HG03045 (cell line): ENCODE measurements at regions not wholly inside any gene's neighbourhood (a gene's known extent, or its start where the extent isn't known, plus 50 kb on each side); places are given as distances from the start of the nearest gene placed in this dataset.

Experiments
- ATAC-seq: cut with Tn5 transposase; IDR thresholded peaks from one replicate; pipeline ENCODE4 v1.9.1; 2021; ENCODE audit warnings: mild to moderate bottlenecking, moderate library complexity; ENCODE audit not compliant: unreplicated experiment

GRCh38 chr10:21269289-21269688 lies 256.2 kb downstream of the SKIDA1 start:
- no peak for ATAC-seq

DNA sequence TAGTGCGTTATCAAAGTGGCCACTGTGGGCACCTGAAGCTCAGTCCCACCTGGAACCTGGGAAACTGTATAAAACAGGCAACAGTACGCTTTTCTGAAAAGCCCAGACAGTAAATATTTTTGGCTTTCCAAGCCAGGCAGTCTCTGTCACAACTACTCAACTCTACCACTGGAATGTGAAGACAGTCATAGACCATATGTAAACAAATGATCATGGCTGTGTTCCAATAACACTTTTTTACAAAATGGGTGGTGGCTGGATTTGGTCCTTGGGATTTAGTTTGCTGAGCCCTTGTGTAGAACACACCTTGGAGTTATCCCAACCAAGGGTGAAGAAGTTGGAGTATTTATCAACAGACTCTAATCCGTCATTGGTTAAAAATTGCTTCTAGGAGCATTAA lies 259.9 kb downstream of the SKIDA1 start:
- ATAC-seq, result no peak

DNA sequence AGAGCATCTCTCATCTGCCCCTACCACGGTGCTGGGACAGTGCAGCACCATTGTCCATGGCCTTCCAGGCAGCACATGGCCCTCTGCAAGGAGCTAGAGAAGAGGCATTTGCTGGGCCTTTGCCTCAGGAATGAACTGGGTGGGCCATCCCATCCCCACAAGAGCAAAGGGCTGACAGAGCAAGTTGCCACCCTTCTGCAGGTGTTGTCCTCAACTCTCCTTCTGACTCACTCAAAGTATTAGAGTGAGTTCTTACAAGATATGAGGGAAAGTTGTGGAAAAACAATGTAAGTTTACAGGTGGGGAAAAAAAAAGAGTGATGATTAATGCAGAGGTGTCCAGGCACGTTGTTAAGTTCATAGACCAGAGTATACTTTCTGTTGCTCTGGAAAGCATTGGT lies 261.2 kb downstream of the SKIDA1 start:
- no peak for ATAC-seq

DNA sequence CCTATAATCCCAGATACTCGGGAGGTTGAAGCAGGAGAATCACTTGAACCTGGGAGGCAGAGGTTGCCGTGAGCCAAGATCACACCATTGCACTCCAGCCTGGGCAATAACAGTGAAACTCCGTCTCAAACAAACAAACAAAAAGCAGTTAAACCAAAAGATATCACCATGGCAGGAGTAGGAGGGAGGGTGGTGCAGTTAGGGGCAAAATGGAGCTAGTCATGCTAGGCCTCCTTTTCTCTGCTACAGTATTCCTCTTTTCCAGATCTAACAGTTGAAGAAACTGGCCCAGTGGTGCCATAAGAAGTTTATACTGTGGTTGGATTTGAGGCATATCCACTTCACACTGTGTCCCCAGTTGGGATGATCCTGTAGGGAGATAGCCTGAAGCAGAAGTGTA lies 261.6 kb downstream of the SKIDA1 start:
- no peak for ATAC-seq

DNA sequence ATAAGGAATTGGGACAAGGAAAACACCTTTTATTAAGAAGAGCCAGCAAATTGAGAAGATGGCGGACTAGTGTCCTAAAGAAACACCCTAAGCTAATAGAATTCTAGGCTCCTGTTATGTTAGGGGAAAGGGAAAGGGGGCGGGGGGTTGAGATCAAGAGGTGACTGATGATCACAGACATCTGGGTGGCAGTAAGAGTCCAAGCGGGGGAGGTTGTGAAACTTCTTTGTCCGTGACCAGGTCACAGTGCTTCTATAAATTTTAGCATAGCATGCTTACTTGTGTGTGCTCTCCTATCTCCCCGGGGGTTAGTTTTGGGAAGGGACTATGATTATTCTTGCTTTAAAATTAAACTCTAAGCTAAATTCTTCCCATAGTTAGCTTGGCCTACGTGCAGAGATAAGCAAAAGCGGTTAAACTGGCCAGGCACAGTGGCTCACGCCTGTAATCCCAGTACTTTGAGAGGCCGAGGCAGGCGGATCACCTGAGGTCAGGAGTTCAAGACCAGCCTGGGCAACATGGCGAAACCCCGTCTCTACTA lies 262.1 kb downstream of the SKIDA1 start:
- no peak for ATAC-seq

DNA sequence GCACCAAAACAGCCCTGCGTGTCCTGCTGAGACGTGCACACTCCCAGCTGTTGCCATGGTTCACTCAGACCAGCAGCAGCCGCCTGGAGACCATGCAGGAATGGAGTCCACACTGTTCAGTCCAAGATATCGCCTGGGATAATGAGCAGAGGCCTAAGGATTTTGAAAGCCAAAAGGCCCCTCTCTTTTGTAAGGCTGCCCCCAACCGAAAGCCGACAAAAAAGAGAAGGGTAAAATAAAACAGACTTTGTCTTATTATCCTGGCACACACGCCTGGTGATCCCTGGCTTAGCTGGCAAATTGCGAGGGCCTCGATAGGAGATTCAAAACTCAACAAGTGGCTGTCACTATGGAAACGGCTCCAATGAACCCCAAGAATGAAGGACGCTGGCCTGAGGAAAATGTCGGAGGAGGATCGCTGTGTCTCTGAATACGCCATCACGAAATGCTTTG lies 263.6 kb downstream of the SKIDA1 start:
- ATAC-seq, result no peak

- ATAC-seq, result no peak
Measured at GRCh38 chr10:21260506-21261149, 264.9 kb downstream of the SKIDA1 start.

DNA sequence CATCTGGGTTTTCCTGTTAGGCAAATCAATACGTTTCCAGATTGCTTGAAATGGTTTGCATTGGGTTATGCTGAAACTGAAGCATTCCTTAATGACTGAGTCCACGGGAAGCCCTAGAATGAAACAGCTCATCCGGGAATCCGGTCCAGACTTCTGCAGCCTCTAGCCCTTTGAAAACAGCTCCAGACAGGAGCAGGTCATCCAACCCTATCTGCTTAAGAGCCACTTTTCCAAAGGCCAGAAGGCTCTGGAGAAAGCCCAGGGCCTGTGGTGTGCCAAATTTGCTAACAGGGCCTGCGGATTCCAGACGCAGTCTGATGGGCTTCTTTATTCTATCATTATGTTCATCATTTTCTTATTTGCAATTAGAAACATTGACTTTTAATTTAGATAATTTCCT lies 265.4 kb downstream of the SKIDA1 start:
- no peak for ATAC-seq

DNA sequence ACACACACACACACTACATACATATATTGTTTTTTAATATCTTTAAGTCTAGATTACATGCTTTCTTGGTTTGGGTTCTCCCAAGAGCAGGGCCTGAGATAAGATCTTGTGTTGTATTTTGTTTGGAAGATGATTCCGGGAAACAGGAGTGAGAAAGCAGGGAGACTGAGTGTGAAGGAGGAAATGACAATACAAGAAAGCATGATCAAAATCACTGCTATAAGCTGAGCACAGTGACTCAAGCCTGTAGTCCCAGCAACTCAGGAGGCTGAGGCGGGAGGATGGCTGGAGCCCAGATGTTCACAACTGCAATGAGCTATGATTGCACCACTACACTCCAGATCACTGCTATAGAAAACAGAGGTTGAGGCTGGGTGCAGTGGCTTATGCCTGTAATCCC lies 267.6 kb downstream of the SKIDA1 start:
- no peak for ATAC-seq

- ATAC-seq, result no peak
Measured at GRCh38 chr10:21257191-21257590, 268.3 kb downstream of the SKIDA1 start.

- ATAC-seq, result no peak
Measured at GRCh38 chr10:21249435-21249834, 276.0 kb downstream of the SKIDA1 start.

DNA sequence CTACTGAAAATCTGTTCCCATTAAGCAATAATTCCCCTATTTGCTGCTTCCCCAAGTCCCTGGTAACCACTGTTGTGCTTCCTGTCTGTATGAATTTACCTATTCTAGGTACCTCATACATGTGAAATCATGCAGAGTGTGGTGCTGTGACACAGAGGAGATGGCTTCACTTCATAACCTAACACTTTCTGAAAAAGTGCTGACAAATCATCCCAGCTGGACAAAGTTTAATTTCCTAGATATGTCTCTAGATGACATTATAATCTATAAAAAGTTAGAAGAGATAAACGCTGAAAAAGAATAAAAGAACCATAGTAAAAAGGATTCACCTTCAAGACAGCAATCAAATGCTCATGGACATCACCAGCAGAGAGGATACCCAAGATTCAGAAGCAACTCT lies 277.9 kb downstream of the SKIDA1 start:
- ATAC-seq, result no peak

DNA sequence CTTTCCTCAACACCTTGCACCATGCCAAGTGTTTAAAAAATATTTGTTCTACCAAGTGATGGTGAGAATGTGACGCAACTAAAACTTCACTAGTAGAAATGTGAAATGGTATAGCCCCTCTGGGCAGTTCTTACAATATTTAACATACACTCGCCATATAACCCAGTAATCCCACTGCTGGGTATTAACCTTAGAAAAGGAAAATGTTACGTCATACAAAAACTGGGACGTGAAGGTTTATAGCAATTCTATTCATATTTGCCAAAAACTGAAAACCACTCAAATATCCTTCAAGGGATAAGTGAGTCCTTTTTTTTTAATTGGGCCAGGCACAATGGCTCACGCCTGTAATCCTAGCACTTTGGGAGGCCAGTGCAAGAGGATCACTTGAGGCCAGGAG lies 279.3 kb downstream of the SKIDA1 start:
- ATAC-seq, result no peak

- no peak for ATAC-seq
Measured at GRCh38 chr10:21243748-21244257, 281.7 kb downstream of the SKIDA1 start.

DNA sequence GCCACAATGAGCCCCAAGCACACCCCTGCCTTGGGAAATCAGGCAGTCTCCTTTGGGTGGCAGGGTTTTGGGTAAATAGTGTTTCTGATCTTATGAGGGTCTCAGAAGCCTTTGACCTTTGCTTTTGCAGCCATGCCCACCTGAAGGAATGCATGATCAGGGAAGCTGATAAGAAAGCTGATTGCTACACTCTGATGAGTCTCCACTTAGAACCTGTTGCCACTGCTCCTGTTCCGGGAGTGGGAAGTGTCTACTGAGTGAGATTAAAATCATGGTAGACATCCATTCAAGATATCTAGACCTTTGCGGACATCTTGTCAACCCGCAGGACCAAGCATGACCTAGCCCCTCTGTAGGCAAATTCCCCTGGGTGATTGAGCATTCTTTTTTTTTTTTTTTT lies 282.6 kb downstream of the SKIDA1 start:
- no peak for ATAC-seq

DNA sequence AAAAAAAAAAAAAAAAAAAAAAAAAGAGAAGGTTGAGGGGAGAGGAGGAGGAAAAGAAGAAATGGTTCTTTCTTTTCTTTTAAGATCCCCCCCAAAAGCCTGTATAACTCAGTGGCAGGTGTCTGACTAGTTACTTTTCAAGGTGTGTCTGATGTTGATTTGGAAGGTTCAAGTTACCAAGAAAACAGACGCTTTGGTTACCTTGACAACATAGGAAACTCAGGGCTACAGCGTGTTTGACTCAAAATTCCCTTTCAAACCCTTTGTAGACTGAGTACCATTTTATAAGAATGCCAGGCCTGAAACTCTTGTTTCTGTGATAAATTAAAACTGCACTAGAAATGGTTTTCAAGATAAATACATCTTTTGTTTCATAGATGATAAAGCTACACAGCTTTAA lies 286.8 kb downstream of the SKIDA1 start:
- ATAC-seq, result no peak

- no peak for ATAC-seq
Measured at GRCh38 chr10:21238044-21238443, 287.4 kb downstream of the SKIDA1 start.

- ATAC-seq, result no peak
Measured at GRCh38 chr10:21234761-21235160, 290.7 kb downstream of the SKIDA1 start.

- no peak for ATAC-seq
Measured at GRCh38 chr10:21230219-21230618, 295.3 kb downstream of the SKIDA1 start.

GRCh38 chr10:21217748-21218367 lies 307.6 kb downstream of the SKIDA1 start:
- no peak for ATAC-seq

- ATAC-seq, result no peak
Measured at GRCh38 chr10:21217107-21217506, 308.4 kb downstream of the SKIDA1 start.

DNA sequence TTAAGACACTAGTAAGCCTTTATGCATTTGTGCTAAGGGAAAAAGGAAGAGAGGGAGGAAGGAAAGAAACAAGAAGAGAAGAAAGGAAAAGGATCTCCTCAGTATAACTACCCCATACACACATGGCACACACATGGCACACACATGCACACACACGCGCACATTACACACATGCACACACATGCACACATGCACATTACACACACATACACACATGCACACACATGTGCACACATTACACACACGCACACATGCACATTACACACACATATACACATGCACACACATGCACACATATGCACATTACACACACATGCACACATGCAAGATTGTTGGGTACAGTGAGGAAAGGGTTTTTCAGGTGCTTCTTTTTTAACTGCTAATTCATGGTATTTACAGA lies 311.2 kb downstream of the SKIDA1 start:
- ATAC-seq, result no peak
